ENCODE measurements at regions not wholly inside any gene's neighbourhood (a gene's known extent, or its start where the extent isn't known, plus 50 kb on each side); places are given as distances from the start of the nearest gene placed in this dataset.

DNA sequence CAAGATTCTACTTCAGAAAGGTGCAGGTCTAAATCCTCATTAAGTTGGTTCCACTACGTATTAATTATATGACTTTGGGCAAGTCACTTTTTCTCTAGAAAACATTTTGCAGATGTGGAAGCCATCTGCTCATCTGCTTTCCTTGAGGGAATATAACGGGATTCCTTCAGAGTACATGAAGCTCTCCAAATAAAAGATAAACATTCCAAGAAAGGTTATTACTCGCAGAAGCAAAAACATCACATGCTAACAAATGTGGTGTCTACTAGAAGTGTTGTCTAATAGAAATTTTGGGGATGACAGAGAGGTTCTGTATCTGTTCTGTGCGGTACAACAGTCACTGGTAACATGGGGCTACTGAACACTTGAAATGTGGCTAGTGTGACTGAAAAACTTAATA lies 60.2 kb downstream of the NIBAN1 start:
- TF ChIP-seq CTCF (conservative IDR thresholded peaks at IDR 0.05) (no peak), EZH2 (IDR thresholded peaks at IDR 0.05; ENCODE audit: low read depth) (no peak)

All from PC-9 (cell line).